Astrocyte (in vitro differentiated cells and primary cell): ENCODE measurements at regions not wholly inside any gene's neighbourhood (a gene's known extent, or its start where the extent isn't known, plus 50 kb on each side); places are given as distances from the start of the nearest gene placed in this dataset.

ENCODE experiments used
- EZH2 ChIP-seq: IDR thresholded peaks from 2 replicates; pipeline ENCODE4 v1.6.1; 2012; ENCODE audit warnings: mild to moderate bottlenecking, low read length, inconsistent platforms; ENCODE audit not compliant: insufficient read depth
- TF ChIP-seq, protein P1 (sequence below): IDR thresholded peaks from 2 replicates; pipeline ENCODE4 v1.5.1; 2011; ENCODE audit warnings: low read depth, mild to moderate bottlenecking, inconsistent platforms, low read length, moderate library complexity; ENCODE audit not compliant: insufficient read depth

DNA sequence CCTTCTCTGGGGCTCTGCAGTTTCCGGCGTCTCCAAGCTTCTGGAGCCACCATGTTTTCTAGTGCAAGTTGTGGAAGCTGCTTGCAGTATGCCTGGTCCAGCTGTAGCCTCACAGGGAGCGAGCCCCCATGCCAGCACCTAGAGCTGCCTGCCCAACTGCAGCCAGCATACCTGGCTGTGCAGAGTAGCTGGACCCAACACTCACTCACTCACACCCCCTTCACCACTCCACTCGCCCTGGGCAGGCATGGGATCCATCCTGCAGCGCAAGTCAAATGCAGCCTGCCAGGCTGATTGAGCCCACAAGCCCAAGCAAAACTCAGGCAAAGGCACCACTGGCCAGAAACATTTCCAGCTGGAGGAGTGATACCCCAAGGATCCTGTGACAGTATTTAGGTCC, 797.3 kb downstream of the SLC16A7 start:
- no peak for TF ChIP-seq EZH2
- TF ChIP-seq, protein P1, sequence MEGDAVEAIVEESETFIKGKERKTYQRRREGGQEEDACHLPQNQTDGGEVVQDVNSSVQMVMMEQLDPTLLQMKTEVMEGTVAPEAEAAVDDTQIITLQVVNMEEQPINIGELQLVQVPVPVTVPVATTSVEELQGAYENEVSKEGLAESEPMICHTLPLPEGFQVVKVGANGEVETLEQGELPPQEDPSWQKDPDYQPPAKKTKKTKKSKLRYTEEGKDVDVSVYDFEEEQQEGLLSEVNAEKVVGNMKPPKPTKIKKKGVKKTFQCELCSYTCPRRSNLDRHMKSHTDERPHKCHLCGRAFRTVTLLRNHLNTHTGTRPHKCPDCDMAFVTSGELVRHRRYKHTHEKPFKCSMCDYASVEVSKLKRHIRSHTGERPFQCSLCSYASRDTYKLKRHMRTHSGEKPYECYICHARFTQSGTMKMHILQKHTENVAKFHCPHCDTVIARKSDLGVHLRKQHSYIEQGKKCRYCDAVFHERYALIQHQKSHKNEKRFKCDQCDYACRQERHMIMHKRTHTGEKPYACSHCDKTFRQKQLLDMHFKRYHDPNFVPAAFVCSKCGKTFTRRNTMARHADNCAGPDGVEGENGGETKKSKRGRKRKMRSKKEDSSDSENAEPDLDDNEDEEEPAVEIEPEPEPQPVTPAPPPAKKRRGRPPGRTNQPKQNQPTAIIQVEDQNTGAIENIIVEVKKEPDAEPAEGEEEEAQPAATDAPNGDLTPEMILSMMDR, result no peak
